SK-N-SH (cell line): ENCODE measurements at regions not wholly inside any gene's neighbourhood (a gene's known extent, or its start where the extent isn't known, plus 50 kb on each side); places are given as distances from the start of the nearest gene placed in this dataset.

Source experiments
- CTCF ChIA-PET: fragments of 300-600, 350-600 bp; formaldehyde crosslinking; extraction: SDS; loops from one replicate; lab custom pipeline; 2021; lab: Yijun Ruan, JAX
- POLR2A ChIA-PET: fragments of 350-600 bp; sonication (Branson Sonifier 250); formaldehyde crosslinking; extraction: SDS; loops from one replicate; lab custom pipeline; 2020; ENCODE audit warnings: antibody characterized with exemption, inconsistent platforms; lab: Yijun Ruan, JAX
- DNase-seq: peaks from one replicate; pipeline ENCODE4 v3.0.0; 2012
- H2AFZ ChIP-seq: fragments of 200-600 bp; sonication (generic); 2 replicates; pipeline ENCODE4 v1.8.1; 2016; ENCODE audit warnings: antibody characterized with exemption, mild to moderate bottlenecking, low read depth
- H3F3A ChIP-seq: fragments of 200-600 bp; sonication (generic); replicated peaks from 2 replicates; pipeline ENCODE3; 2016; ENCODE audit warnings: antibody characterized with exemption, mild to moderate bottlenecking; ENCODE audit not compliant: insufficient read depth
- H3K27ac ChIP-seq, 2 experiments: fragments of 200-500 bp in 1 of 2; fragments of 200-600 bp in 1 of 2; sonication (Bioruptor generic) in 1 of 2; sonication (generic), shearing (Covaris generic) in 1 of 2; 2 replicates each; pipeline versions ENCODE4 v1.5.1 to v1.6.1; 2014 to 2016; ENCODE audit warnings: low read depth in 2 of 2, inconsistent platforms in 1 of 2, low read length in 1 of 2, mild to moderate bottlenecking in 1 of 2, mixed read lengths in 1 of 2
- H3K27me3 ChIP-seq: fragments of 200-600 bp; sonication (generic), shearing (Covaris generic); 2 replicates; pipeline ENCODE4 v1.6.1; 2016; ENCODE audit warnings: mixed run types; ENCODE audit not compliant: insufficient read depth
- H3K36me3 ChIP-seq, 2 experiments: fragments of 200-500 bp in 1 of 2; fragments of 200-600 bp in 1 of 2; sonication (Bioruptor generic) in 1 of 2; sonication (generic) in 1 of 2; replicated peaks in 1 of 2; 2 replicates each; pipeline versions ENCODE3 to v1.5.1; 2014 to 2016; ENCODE audit warnings: low read length in 1 of 2, mild to moderate bottlenecking in 1 of 2; ENCODE audit not compliant: insufficient read depth in 2 of 2, control insufficient read depth in 1 of 2
- H3K4me1 ChIP-seq, 2 experiments: fragments of 200-500 bp in 1 of 2; fragments of 200-600 bp in 1 of 2; sonication (Bioruptor generic) in 1 of 2; sonication (generic), shearing (Covaris generic) in 1 of 2; 2 replicates each; pipeline versions ENCODE4 v1.5.1 to v1.6.1; 2014 to 2016; ENCODE audit warnings: low read depth in 1 of 2, low read length in 1 of 2, mixed run types in 1 of 2; ENCODE audit not compliant: insufficient read depth in 2 of 2, control insufficient read depth in 1 of 2
- H3K4me2 ChIP-seq: fragments of 200-600 bp; sonication (generic), shearing (Covaris generic); 2 replicates; pipeline ENCODE4 v1.6.1; 2017; ENCODE audit warnings: mixed run types
- H3K4me3 ChIP-seq, 2 experiments: fragments of 200-500 bp in 1 of 2; fragments of 200-600 bp in 1 of 2; sonication (Bioruptor generic) in 1 of 2; sonication (generic), shearing (Covaris generic) in 1 of 2; 2 replicates each; pipeline versions ENCODE4 v1.5.1 to v1.8.1; 2014 to 2016; ENCODE audit warnings: low read depth in 2 of 2, inconsistent platforms in 1 of 2, low read length in 1 of 2, mild to moderate bottlenecking in 1 of 2, mixed read lengths in 1 of 2, moderate library complexity in 1 of 2
- H3K79me2 ChIP-seq: fragments of 200-600 bp; sonication (generic); 2 replicates; pipeline ENCODE4 v1.8.1; 2017; ENCODE audit warnings: mild to moderate bottlenecking; ENCODE audit not compliant: insufficient read depth
- H3K9ac ChIP-seq: fragments of 200-600 bp; sonication (generic); 2 replicates; pipeline ENCODE4 v1.6.1; 2017; ENCODE audit warnings: mixed run types
- H3K9me2 ChIP-seq: fragments of 200-600 bp; sonication (generic); 2 replicates; pipeline ENCODE4 v1.6.1; 2017; ENCODE audit warnings: mixed run types
- H3K9me3 ChIP-seq: fragments of 200-600 bp; sonication (generic); 2 replicates; pipeline ENCODE4 v1.6.1; 2017; ENCODE audit warnings: mixed run types, mild to moderate bottlenecking, moderate library complexity
- H4K20me1 ChIP-seq: fragments of 200-600 bp; sonication (generic); 2 replicates; pipeline ENCODE4 v1.6.1; 2017; ENCODE audit warnings: mild to moderate bottlenecking, mixed run types; ENCODE audit not compliant: insufficient read depth
- CHD2 ChIP-seq: fragments of 150-350 bp; IDR thresholded peaks from 2 replicates; pipeline ENCODE4 v1.6.1; 2018; ENCODE audit warnings: low read length; ENCODE audit not compliant: partially characterized antibody
- EP300 ChIP-seq, 2 experiments: IDR thresholded peaks; 2 replicates each; pipeline versions ENCODE4 v1.4.0 to v1.6.1; 2012; ENCODE audit warnings: borderline replicate concordance in 1 of 2, low read depth in 1 of 2, low read length in 1 of 2
- FOSL2 ChIP-seq: IDR thresholded peaks from 2 replicates; pipeline ENCODE4 v1.4.0; 2012; ENCODE audit warnings: low read depth, mild to moderate bottlenecking, moderate library complexity, borderline replicate concordance
- FOXJ3 ChIP-seq: sonication (generic); formaldehyde crosslinking; IDR thresholded peaks from 2 replicates; pipeline ENCODE4 v1.5.1; 2020; ENCODE audit warnings: mild to moderate bottlenecking, missing genetic modification reagents
- GABPA ChIP-seq: IDR thresholded peaks from 2 replicates; pipeline ENCODE4 v1.4.0; 2012; ENCODE audit warnings: low read depth, mild to moderate bottlenecking
- GATA2 ChIP-seq: sonication (generic); formaldehyde crosslinking; IDR thresholded peaks from 2 replicates; pipeline ENCODE4 v1.5.0; 2020; ENCODE audit warnings: mild to moderate bottlenecking, missing genetic modification reagents
- MEF2A ChIP-seq: IDR thresholded peaks from 2 replicates; pipeline ENCODE4 v1.4.0; 2012; ENCODE audit warnings: low read depth, borderline replicate concordance
- NFIC ChIP-seq: IDR thresholded peaks from 2 replicates; pipeline ENCODE4 v1.4.0; 2012; ENCODE audit warnings: borderline replicate concordance
- NRF1 ChIP-seq: IDR thresholded peaks from 2 replicates; pipeline ENCODE4 v1.6.1; 2012; ENCODE audit warnings: low read depth, mild to moderate bottlenecking, low read length
- PBX3 ChIP-seq: IDR thresholded peaks from 2 replicates; pipeline ENCODE4; 2012
- POLR2AphosphoS5 ChIP-seq: IDR thresholded peaks from 2 replicates; pipeline ENCODE4 v1.6.1; 2012; ENCODE audit warnings: low read depth, low read length
- RAD21 ChIP-seq: IDR thresholded peaks from 2 replicates; pipeline ENCODE4 v1.6.1; 2012; ENCODE audit warnings: mild to moderate bottlenecking, low read length
- RFX5 ChIP-seq: IDR thresholded peaks from 2 replicates; pipeline ENCODE4 v1.6.1; 2012; ENCODE audit warnings: mild to moderate bottlenecking, improper control_type of control experiment, low read length
- SIN3A ChIP-seq: IDR thresholded peaks from 2 replicates; pipeline ENCODE4 v1.6.1; 2012; ENCODE audit warnings: low read depth, mild to moderate bottlenecking, low read length, moderate library complexity, borderline replicate concordance
- SMC3 ChIP-seq: IDR thresholded peaks from 2 replicates; pipeline ENCODE4 v1.6.1; 2012; ENCODE audit warnings: low read depth, low read length, improper control_type of control experiment
- TAF1 ChIP-seq: IDR thresholded peaks from 2 replicates; pipeline ENCODE4 v1.6.1; 2012; ENCODE audit warnings: low read depth, mild to moderate bottlenecking, low read length, moderate library complexity, borderline replicate concordance
- YY1 ChIP-seq: IDR thresholded peaks from 2 replicates; pipeline ENCODE4 v1.4.0; 2012; ENCODE audit warnings: low read depth, mild to moderate bottlenecking
- ZBTB33 ChIP-seq: IDR thresholded peaks from 2 replicates; pipeline ENCODE4 v1.4.0; 2012; ENCODE audit warnings: low read depth, borderline replicate concordance
- WGBS: methylation state at CpG from one replicate; pipeline ENCODE4 v1.1.6; 2017; ENCODE audit warnings: low lambda C conversion rate; 5-methylcytosine and 5-hydroxymethylcytosine counted together
- TF ChIP-seq, protein P1 (sequence below): IDR thresholded peaks from 2 replicates; pipeline ENCODE4 v1.4.0; 2012; ENCODE audit warnings: low read depth, borderline replicate concordance
- TF ChIP-seq, protein P2 (sequence below): IDR thresholded peaks from 2 replicates; pipeline ENCODE4 v1.4.0; 2012; ENCODE audit warnings: low read depth
- TF ChIP-seq, protein P3 (sequence below): IDR thresholded peaks from 2 replicates; pipeline ENCODE4 v1.6.1; 2012; ENCODE audit warnings: mild to moderate bottlenecking, low read depth, low read length, moderate library complexity
- TF ChIP-seq, protein P4 (sequence below): fragments of 150-350 bp; IDR thresholded peaks from 2 replicates; pipeline ENCODE4 v1.6.1; 2016; ENCODE audit warnings: mild to moderate bottlenecking, low read depth, low read length
- TF ChIP-seq, protein P5 (sequence below): fragments of 200-600 bp; sonication (generic); IDR thresholded peaks from 2 replicates; pipeline ENCODE4 v1.6.1; 2017; ENCODE audit warnings: antibody characterized with exemption, mild to moderate bottlenecking, moderate library complexity

DNA sequence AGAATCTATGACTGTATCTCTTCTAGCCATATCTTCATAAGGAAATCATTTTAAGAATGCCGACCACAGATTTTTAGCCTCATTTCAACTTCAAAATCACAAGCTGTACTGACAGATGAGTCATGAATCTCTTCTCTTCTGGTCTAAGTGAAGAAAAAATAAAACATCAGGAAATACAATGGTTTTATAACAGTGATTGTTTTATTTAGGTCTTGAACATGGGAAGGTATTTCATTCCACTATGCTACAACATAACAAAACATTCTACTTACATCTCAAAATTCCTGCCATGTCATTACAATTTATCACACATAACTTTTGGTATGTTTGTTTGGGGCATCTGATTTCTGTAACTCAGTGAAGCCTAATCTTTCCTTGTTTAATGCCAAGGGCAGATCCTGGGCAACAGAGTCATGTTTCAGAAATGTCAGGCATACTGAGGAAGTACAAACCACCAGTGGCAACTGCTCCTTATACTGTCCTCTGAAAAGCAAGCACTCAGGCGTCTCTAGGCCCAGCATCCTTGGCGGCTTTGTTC, 325.0 kb downstream of the PDHA2 start:
- Histone ChIP-seq H3K9me2 (no peaks in the 10 kb centered on the region), H3K4me1 (peaks cover 0 to 13% of the 10 kb centered on the region in 2 experiments; a peak in 3 of 4 replicates), H3K9ac (peak overlapping the region; percentile 49; the same call in 1 of the 2 replicates), H3K4me2 (peak overlapping the region; percentile 30), H4K20me1 (no peaks in the 10 kb centered on the region), H3K4me3 (no peak overlapping the region), H3K27me3 (no peaks in the 10 kb centered on the region), H3K9me3 (no peaks in the 10 kb centered on the region), H3K79me2 (no peaks in the 10 kb centered on the region), H3K36me3 (no peaks in the 10 kb centered on the region), H2AFZ (peak overlapping the region; percentile 80), H3K27ac (peak overlapping the region; percentile 87 to 95), H3F3A (peaks cover 32% of the 10 kb centered on the region)
- POLR2A ChIA-PET: no interaction called here
- WGBS: 24% methylated on average over 3 of the region's 3 CpGs
- CTCF ChIA-PET: no interaction called here
- no peak for DNase-seq
- TF ChIP-seq FOSL2 (peak; percentile 95), SMC3 (no peak), EP300 (IDR thresholded peaks at IDR 0.05; ENCODE audit: borderline replicate concordance in 1 of 2, low read depth in 1 of 2, low read length in 1 of 2) (peak; percentile 49 to 84; a peak in 3 of 4 replicates), GABPA (no peak), GATA2 (CRISPR knock-in tag) (no peak), NFIC (peak; percentile 32), TAF1 (peak; percentile 10; the same call in 1 of the 2 replicates), FOXJ3 (CRISPR knock-in tag) (no peak), POLR2AphosphoS5 (no peak; the same call in 1 of the 2 replicates), YY1 (no peak), ZBTB33 (no peak), MEF2A (peak; percentile 54; the same call in 1 of the 2 replicates), NRF1 (no peak), SIN3A (no peak), RFX5 (no peak), RAD21 (no peak), PBX3 (peak; percentile 91), CHD2 (no peak)
- TF ChIP-seq, protein P1, sequence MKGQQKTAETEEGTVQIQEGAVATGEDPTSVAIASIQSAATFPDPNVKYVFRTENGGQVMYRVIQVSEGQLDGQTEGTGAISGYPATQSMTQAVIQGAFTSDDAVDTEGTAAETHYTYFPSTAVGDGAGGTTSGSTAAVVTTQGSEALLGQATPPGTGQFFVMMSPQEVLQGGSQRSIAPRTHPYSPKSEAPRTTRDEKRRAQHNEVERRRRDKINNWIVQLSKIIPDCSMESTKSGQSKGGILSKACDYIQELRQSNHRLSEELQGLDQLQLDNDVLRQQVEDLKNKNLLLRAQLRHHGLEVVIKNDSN: no peak
- TF ChIP-seq, protein P2, sequence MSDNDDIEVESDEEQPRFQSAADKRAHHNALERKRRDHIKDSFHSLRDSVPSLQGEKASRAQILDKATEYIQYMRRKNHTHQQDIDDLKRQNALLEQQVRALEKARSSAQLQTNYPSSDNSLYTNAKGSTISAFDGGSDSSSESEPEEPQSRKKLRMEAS: no peak
- TF ChIP-seq, protein P3, sequence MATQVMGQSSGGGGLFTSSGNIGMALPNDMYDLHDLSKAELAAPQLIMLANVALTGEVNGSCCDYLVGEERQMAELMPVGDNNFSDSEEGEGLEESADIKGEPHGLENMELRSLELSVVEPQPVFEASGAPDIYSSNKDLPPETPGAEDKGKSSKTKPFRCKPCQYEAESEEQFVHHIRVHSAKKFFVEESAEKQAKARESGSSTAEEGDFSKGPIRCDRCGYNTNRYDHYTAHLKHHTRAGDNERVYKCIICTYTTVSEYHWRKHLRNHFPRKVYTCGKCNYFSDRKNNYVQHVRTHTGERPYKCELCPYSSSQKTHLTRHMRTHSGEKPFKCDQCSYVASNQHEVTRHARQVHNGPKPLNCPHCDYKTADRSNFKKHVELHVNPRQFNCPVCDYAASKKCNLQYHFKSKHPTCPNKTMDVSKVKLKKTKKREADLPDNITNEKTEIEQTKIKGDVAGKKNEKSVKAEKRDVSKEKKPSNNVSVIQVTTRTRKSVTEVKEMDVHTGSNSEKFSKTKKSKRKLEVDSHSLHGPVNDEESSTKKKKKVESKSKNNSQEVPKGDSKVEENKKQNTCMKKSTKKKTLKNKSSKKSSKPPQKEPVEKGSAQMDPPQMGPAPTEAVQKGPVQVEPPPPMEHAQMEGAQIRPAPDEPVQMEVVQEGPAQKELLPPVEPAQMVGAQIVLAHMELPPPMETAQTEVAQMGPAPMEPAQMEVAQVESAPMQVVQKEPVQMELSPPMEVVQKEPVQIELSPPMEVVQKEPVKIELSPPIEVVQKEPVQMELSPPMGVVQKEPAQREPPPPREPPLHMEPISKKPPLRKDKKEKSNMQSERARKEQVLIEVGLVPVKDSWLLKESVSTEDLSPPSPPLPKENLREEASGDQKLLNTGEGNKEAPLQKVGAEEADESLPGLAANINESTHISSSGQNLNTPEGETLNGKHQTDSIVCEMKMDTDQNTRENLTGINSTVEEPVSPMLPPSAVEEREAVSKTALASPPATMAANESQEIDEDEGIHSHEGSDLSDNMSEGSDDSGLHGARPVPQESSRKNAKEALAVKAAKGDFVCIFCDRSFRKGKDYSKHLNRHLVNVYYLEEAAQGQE: no peak
- TF ChIP-seq, protein P4, sequence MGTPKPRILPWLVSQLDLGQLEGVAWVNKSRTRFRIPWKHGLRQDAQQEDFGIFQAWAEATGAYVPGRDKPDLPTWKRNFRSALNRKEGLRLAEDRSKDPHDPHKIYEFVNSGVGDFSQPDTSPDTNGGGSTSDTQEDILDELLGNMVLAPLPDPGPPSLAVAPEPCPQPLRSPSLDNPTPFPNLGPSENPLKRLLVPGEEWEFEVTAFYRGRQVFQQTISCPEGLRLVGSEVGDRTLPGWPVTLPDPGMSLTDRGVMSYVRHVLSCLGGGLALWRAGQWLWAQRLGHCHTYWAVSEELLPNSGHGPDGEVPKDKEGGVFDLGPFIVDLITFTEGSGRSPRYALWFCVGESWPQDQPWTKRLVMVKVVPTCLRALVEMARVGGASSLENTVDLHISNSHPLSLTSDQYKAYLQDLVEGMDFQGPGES: no peak
- TF ChIP-seq, protein P5, sequence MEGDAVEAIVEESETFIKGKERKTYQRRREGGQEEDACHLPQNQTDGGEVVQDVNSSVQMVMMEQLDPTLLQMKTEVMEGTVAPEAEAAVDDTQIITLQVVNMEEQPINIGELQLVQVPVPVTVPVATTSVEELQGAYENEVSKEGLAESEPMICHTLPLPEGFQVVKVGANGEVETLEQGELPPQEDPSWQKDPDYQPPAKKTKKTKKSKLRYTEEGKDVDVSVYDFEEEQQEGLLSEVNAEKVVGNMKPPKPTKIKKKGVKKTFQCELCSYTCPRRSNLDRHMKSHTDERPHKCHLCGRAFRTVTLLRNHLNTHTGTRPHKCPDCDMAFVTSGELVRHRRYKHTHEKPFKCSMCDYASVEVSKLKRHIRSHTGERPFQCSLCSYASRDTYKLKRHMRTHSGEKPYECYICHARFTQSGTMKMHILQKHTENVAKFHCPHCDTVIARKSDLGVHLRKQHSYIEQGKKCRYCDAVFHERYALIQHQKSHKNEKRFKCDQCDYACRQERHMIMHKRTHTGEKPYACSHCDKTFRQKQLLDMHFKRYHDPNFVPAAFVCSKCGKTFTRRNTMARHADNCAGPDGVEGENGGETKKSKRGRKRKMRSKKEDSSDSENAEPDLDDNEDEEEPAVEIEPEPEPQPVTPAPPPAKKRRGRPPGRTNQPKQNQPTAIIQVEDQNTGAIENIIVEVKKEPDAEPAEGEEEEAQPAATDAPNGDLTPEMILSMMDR: no peak
